HG03460 (cell line): ENCODE measurements at regions not wholly inside any gene's neighbourhood (a gene's known extent, or its start where the extent isn't known, plus 50 kb on each side); places are given as distances from the start of the nearest gene placed in this dataset.
"Not testable (repeated sequence)": the region's sequence is repeated elsewhere in the genome, so short reads cannot be mapped to it uniquely, and the experiment has no call there.

ENCODE experiments used
- ATAC-seq: cut with Tn5 transposase; IDR thresholded peaks from one replicate; pipeline ENCODE4 v1.9.1; 2021; ENCODE audit not compliant: unreplicated experiment

GRCh38 chr5:106849266-106849665 lies 821.5 kb downstream of the EFNA5 start:
- no peak for ATAC-seq

GRCh38 chr5:106843812-106844416 lies 826.8 kb downstream of the EFNA5 start:
- ATAC-seq, result no peak

GRCh38 chr5:106833517-106833916 lies 837.2 kb downstream of the EFNA5 start:
- ATAC-seq, result no peak

GRCh38 chr5:106827061-106827460 lies 843.7 kb downstream of the EFNA5 start:
- no peak for ATAC-seq

DNA sequence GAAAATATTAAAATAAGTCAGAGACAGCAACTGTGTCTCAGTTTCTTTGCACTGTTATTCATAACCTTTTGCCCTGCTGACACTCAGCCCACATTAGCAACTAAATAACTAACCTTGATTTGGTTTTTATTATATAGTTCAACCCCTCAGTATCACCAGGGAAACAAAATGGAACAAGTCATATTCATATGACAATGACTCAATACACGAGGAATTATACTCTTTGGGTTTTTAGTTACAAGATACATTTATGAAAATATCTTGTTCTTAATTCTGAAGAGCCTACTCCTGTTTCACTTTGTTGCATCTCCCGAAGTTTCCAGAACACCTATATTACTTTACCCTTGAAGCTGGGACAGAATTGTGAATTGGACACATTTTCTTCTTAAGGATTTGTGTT lies 845.4 kb downstream of the EFNA5 start:
- ATAC-seq, result no peak

- no peak for ATAC-seq
Observed at GRCh38 chr5:106822851-106823250, 847.9 kb downstream of the EFNA5 start.

GRCh38 chr5:106818552-106818951 lies 852.2 kb downstream of the EFNA5 start:
- no peak for ATAC-seq

DNA sequence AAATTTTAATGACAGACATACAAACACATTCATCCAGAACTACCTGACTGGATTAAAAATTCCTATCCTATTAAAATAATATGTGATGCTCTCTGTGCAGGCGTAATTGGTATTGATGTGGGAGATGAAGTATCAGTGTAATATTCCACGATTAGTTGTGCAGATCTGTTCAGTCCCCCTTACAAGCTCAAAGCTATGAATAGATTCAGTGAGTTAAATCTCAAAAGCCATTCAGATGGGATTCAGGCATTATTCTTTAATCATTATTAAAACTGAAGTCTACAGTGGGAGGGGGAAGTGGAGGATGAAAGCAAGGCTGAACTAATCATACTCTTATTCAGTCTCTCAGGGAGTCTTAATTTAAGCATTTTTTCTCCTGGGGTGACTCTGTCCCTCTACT lies 855.8 kb downstream of the EFNA5 start:
- ATAC-seq, result no peak

GRCh38 chr5:106801554-106801953 lies 869.2 kb downstream of the EFNA5 start:
- no peak for ATAC-seq

DNA sequence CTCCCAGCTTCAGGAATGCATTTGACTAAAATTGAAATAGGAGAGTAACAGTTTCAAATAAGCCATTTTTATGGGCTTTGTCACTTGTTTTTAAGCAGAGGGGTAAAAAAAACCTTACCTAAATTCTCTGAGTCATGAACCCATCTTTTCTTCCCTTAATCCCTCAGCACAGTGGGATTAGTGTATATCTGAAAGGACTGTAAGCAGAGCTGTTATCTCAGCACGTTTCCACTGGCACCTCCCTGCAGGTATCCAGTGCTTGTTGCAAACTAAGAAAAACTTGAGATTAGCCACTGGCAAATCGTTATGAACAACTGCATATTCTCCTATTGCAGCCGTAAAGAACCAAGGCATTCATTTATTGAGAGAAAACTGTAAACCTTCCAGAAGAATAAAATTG lies 872.7 kb downstream of the EFNA5 start:
- no peak for ATAC-seq

- ATAC-seq, result no peak
Observed at GRCh38 chr5:106796081-106796480, 874.7 kb downstream of the EFNA5 start.

DNA sequence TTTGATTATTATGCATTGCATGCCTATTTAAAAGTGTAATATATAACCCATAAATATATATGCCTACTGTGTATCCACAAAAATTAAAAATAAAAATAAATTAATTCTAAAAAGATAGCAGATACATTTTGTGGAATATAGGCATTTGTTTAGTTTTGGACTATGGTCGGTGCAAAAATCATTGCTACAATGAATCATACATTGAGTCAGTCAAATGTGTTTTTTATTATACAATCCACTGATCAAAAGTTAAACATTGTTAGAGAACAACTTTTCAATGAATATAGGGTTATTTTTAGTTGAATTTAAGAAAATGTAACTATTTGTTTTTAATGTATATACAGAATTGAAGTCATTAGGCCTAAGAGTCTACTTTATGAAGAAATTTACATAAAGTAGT lies 885.9 kb downstream of the EFNA5 start:
- ATAC-seq, result no peak

DNA sequence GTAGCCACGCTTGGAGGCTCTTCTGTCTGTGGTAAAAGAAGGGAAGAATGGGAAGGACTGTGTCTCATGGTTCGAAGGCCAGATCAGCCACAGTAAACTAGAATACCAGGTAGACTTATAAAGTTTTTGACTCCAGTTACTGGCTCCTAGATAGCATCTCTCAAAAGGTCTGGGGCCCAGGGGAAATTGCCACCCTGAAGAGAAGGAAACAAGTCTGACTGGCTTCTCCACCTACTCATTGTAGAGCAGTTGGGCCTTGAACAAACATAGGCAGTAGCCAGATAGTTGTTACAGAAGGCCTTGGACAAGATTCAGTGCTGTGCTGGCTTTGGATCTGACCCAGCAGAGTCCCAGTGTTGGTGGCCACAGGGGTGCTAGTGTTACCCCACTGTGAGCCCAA lies 890.4 kb downstream of the EFNA5 start:
- ATAC-seq, result no peak

DNA sequence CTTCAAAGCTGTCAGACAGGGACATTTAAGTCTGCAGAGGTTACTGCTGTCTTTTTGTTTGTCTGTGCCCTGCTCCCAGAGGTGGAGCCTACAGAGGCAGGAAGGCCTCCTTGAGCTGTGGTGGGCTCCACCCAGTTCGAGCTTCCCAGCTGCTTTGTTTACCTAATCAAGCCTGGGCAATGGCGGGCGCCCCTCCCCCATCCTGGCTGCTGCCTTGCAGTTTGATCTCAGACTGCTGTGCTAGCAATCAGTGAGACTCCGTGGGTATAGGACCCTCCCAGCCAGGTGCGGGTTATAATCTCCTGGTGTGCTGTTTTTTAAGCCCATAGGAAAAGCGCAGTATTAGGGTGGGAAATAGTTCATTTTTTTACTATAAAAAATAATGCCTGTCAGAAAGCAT lies 894.2 kb downstream of the EFNA5 start:
- ATAC-seq, result not testable (repeated sequence)

DNA sequence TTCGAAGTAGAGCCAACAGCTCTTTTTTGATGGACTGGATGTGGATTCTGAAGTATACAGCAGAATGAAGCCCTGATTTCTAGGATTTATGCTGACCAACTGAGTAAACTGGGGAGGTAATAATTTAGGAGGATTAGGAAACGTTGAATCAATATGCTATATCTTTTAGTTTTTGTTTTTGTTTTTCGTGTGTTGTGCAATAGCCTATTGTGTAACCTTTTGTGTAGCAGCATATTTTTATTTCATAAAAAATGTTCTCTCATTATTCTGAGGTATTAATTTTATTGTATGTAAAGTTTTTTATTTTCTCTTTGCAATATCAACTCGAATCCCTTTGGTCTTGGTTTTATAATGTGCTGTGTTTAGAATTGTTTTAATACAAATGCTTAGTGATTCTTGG lies 902.3 kb downstream of the EFNA5 start:
- no peak for ATAC-seq

DNA sequence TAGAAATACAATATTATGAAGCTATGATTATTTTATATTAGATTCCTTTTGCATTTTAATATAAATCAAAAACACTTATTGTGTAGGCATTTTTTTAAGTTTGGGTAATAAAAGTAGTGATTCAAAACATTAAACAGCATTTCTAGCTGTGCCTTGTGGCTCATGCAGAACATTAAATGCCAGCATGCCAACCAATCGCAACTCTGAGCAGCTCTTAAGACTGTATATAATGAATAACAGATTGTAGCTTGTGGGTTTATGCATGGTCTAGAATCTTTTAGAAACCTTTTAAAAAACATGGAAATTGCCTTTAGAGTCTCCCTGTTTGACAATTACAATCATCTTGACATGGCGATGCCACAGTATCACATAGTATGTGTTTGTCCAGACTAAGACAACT lies 903.8 kb downstream of the EFNA5 start:
- ATAC-seq, result no peak

DNA sequence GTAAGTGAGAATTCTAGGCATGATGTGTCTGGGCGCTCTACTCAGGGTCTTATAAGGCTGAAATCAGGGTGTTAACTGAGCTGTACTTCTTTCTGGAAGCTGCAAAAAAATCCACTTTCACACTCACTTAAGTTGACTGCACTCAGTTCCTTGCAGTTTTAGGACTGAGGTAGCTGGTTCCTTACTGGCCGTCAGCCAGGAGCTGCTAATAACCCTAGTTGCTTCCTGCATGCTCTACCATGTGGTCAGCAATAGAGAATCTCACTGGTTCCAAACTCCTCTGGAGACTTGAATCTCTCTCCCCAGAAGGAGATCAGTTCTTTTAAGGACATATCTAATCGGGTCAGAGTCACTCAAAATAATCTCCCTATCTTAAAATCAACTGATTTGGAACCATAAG lies 911.2 kb downstream of the EFNA5 start:
- no peak for ATAC-seq

GRCh38 chr5:106759152-106759551 lies 911.6 kb downstream of the EFNA5 start:
- ATAC-seq, result no peak

- ATAC-seq, result no peak
Observed at GRCh38 chr5:106757672-106758071, 913.1 kb downstream of the EFNA5 start.

DNA sequence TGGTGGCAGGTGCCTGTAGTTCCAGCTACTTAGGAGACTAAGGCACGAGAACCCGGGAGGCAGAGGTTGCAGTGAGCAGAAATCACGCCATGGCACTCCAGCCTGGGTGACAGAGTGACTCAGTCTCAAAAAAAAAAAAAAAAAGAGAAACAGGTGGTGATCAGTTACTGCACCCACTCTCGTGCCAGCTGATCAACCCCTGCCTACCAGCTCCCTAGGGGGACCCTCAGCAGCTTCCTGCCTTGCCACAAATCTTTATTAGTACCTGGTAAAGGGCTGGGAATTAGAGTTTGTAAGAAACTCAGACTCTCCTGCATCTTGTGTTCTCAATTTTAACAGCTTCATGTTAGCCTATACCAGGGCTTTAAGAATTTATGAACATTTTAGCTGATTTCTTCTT lies 914.9 kb downstream of the EFNA5 start:
- ATAC-seq, result no peak

- ATAC-seq, result no peak
Observed at GRCh38 chr5:106755066-106755465, 915.7 kb downstream of the EFNA5 start.

- ATAC-seq, result no peak
Observed at GRCh38 chr5:106749826-106750225, 920.9 kb downstream of the EFNA5 start.

GRCh38 chr5:106739127-106739526 lies 931.6 kb downstream of the EFNA5 start:
- no peak for ATAC-seq

DNA sequence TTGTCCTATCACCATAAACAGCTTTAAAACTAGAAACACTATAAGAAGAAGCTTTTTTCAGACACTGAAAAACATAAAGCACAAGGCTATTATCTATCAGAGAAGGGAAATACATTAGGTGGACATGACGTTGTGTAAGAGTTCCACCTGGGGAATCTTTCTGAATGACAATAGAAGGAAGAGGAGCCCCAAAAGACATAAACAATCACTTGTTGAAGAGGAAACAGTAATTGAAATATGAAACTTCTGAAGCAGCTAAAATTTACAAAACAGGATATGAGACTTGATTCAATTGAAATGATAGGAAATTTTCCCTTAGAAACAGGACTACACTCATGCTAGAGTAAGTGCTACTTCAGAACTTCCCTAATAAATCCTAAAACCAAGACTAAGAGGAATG lies 933.6 kb downstream of the EFNA5 start:
- no peak for ATAC-seq
